ENCODE measurements at regions not wholly inside any gene's neighbourhood (a gene's known extent, or its start where the extent isn't known, plus 50 kb on each side); places are given as distances from the start of the nearest gene placed in this dataset.

DNA sequence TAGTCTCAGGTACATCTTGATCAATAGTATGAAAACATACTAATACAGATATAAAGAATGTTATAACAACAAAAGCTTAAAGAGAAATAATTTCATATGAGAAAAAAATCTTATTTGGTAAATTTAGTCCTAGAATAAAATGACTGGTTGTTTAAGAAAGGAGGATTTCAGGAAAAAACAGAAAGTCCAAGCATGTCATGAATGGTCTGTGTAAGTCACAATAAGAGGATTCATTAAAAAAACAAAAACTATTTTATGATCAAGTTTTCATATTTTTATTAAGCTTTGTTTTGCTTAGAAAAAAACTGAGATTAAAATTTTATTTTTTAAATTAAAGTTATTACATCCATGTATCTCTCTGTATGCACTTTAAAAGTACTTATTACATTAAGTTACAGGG, 353.9 kb upstream of the SPHKAP start:
- Mint-ChIP-seq H3K27ac (ENCODE audit: unreplicated experiment) (no peak overlapping the region), H3K9me3 (ENCODE audit: unreplicated experiment) (no peaks in the 10 kb centered on the region), H3K4me3 (ENCODE audit: unreplicated experiment) (no peak overlapping the region), H3K36me3 (ENCODE audit: insufficient read depth, unreplicated experiment) (no peaks in the 10 kb centered on the region), H3K4me1 (ENCODE audit: low read depth, unreplicated experiment) (no peaks in the 10 kb centered on the region), H3K27me3 (ENCODE audit: insufficient read depth, unreplicated experiment) (no peaks in the 10 kb centered on the region)
- DNase-seq, result no peak
- TF ChIP-seq, protein P1, sequence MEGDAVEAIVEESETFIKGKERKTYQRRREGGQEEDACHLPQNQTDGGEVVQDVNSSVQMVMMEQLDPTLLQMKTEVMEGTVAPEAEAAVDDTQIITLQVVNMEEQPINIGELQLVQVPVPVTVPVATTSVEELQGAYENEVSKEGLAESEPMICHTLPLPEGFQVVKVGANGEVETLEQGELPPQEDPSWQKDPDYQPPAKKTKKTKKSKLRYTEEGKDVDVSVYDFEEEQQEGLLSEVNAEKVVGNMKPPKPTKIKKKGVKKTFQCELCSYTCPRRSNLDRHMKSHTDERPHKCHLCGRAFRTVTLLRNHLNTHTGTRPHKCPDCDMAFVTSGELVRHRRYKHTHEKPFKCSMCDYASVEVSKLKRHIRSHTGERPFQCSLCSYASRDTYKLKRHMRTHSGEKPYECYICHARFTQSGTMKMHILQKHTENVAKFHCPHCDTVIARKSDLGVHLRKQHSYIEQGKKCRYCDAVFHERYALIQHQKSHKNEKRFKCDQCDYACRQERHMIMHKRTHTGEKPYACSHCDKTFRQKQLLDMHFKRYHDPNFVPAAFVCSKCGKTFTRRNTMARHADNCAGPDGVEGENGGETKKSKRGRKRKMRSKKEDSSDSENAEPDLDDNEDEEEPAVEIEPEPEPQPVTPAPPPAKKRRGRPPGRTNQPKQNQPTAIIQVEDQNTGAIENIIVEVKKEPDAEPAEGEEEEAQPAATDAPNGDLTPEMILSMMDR (IDR thresholded peaks at IDR 0.05; ENCODE audit: insufficient read depth in 1 of 2, low read depth in 1 of 2, low read length in 1 of 2, severe bottlenecking in 1 of 2, unreplicated experiment in 1 of 2), result no peak
- H3K4me1 ChIP-seq, result no peaks in the 10 kb centered on the region
- intact Hi-C loops (cut with micrococcal nuclease; ENCODE audit: unreplicated experiment), result no loop called here
- peaks cover 6% of the 10 kb centered on the region; the same call in 1 of the 2 replicates for H3K9me3 ChIP-seq
- no peaks in the 10 kb centered on the region for H3K27me3 ChIP-seq (replicated peaks; ENCODE audit: control insufficient read depth, insufficient read depth, low read length)
- BruUV-seq (replicated peaks), result no TSS peak
- ChIA-PET POLR2A (no interaction called here), CTCF (no interaction called here)
- H3K4me3 ChIP-seq (ENCODE audit: low read depth, low read length), result no peak overlapping the region
- no peaks in the 10 kb centered on the region for H3K36me3 ChIP-seq (ENCODE audit: control insufficient read depth, insufficient read depth, low read length)

DNA sequence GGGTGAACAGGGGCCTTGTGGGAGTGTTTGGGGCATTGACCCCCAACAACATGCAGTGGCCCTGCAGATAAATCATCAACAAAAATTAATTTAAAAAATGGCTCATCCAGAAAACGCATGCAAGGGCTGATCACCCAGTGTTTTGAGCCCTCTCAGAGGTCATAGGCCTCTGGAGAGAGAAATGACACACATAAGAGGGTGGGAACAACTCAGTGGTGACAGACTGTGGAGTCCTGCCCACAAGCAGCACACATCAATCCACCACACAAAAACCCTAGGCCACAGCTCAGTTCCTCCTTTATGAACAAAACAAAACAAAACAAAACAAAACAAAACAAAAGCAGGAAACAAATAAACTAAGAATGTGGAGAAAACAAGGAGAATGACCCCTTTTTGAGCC, 351.7 kb upstream of the SPHKAP start:
- intact Hi-C loops (cut with micrococcal nuclease; ENCODE audit: unreplicated experiment), result no loop called here
- CTCF ChIA-PET, result no interaction called here
- no peaks in the 10 kb centered on the region for H3K4me1 Mint-ChIP-seq (ENCODE audit: low read depth, unreplicated experiment)

DNA sequence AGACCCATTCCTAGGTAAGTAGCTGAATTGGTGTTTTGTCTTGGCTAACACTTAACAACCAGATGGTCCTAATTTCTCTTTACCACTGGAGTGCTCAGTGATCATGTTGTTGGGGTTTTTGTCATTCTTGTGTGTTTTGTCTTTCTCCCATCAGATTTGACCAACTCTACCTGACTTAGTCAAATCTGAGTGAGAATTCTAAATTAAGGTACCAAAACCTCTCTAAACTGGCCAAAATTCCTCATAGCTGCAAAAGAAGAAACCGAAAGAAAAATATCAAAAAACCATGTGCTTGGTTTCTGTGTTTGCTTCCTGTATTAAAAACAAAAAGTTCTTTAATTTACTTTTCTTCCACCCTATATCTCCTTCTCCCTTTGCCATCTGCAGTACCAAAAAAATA, 350.7 kb upstream of the SPHKAP start:
- Mint-ChIP-seq H3K4me1 (ENCODE audit: low read depth, unreplicated experiment) (no peaks in the 10 kb centered on the region), H3K27me3 (ENCODE audit: insufficient read depth, unreplicated experiment) (no peaks in the 10 kb centered on the region), H3K9me3 (ENCODE audit: unreplicated experiment) (no peaks in the 10 kb centered on the region), H3K36me3 (ENCODE audit: insufficient read depth, unreplicated experiment) (no peaks in the 10 kb centered on the region), H3K4me3 (ENCODE audit: unreplicated experiment) (no peak overlapping the region), H3K27ac (ENCODE audit: unreplicated experiment) (no peak overlapping the region)
- H3K36me3 ChIP-seq (ENCODE audit: control insufficient read depth, insufficient read depth, low read length), result no peaks in the 10 kb centered on the region
- DNase-seq, result no peak
- no TSS peak for BruUV-seq (replicated peaks)
- TF ChIP-seq, protein P1 (IDR thresholded peaks at IDR 0.05; ENCODE audit: insufficient read depth in 1 of 2, low read depth in 1 of 2, low read length in 1 of 2, severe bottlenecking in 1 of 2, unreplicated experiment in 1 of 2), result no peak
- peaks cover 6% of the 10 kb centered on the region; the same call in 1 of the 2 replicates for H3K9me3 ChIP-seq
- no peaks in the 10 kb centered on the region for H3K27me3 ChIP-seq (replicated peaks; ENCODE audit: control insufficient read depth, insufficient read depth, low read length)
- intact Hi-C loops (cut with micrococcal nuclease; ENCODE audit: unreplicated experiment), result no loop called here
- no peaks in the 10 kb centered on the region for H3K4me1 ChIP-seq
- CTCF ChIA-PET, result no interaction called here
- POLR2A ChIA-PET, result no interaction called here
- H3K4me3 ChIP-seq (ENCODE audit: low read depth, low read length), result no peak overlapping the region

More for the DNA sequence above, 351.7 kb upstream of the SPHKAP start:
- no peaks in the 10 kb centered on the region for H3K9me3 Mint-ChIP-seq (ENCODE audit: unreplicated experiment)
- no peak overlapping the region for H3K4me3 Mint-ChIP-seq (ENCODE audit: unreplicated experiment)
- Histone ChIP-seq H3K27me3 (replicated peaks; ENCODE audit: control insufficient read depth, insufficient read depth, low read length) (no peaks in the 10 kb centered on the region), H3K4me3 (ENCODE audit: low read depth, low read length) (no peak overlapping the region), H3K36me3 (ENCODE audit: control insufficient read depth, insufficient read depth, low read length) (no peaks in the 10 kb centered on the region), H3K4me1 (no peaks in the 10 kb centered on the region), H3K9me3 (peaks cover 6% of the 10 kb centered on the region; the same call in 1 of the 2 replicates)
- H3K27me3 Mint-ChIP-seq (ENCODE audit: insufficient read depth, unreplicated experiment), result no peaks in the 10 kb centered on the region
- H3K36me3 Mint-ChIP-seq (ENCODE audit: insufficient read depth, unreplicated experiment), result no peaks in the 10 kb centered on the region
- DNase-seq, result no peak
- no peak overlapping the region for H3K27ac Mint-ChIP-seq (ENCODE audit: unreplicated experiment)
- no TSS peak for BruUV-seq (replicated peaks)
- POLR2A ChIA-PET, result no interaction called here
- TF ChIP-seq, protein P1 (IDR thresholded peaks at IDR 0.05; ENCODE audit: insufficient read depth in 1 of 2, low read depth in 1 of 2, low read length in 1 of 2, severe bottlenecking in 1 of 2, unreplicated experiment in 1 of 2), result no peak

Measured in Caco-2 (cell line).